Thyroid gland (tissue), 4 donors: ENCODE measurements at regions not wholly inside any gene's neighbourhood (a gene's known extent, or its start where the extent isn't known, plus 50 kb on each side); places are given as distances from the start of the nearest gene placed in this dataset.

ENCODE experiments used
- DNase-seq, 2 donors: peaks; one replicate each; pipeline ENCODE4 v3.0.0-alpha.2; 2019
- H3K27ac ChIP-seq, 3 donors: fragments of 200-600 bp; sonication (generic); 1 replicate in 2 of 3; 2 replicates in 1 of 3; pipeline ENCODE4 v1.5.1; 2016 to 2019; ENCODE audit warnings: mild to moderate bottlenecking in 1 of 3, moderate library complexity in 1 of 3
- H3K27me3 ChIP-seq: fragments of 200-600 bp; sonication (generic); one replicate; pipeline ENCODE4 v1.5.1; 2019
- H3K36me3 ChIP-seq, 2 donors: fragments of 200-600 bp; sonication (generic); one replicate each; pipeline ENCODE4 v1.5.1; 2016 to 2019
- H3K4me1 ChIP-seq, 2 donors: fragments of 200-600 bp; sonication (generic); one replicate each; pipeline ENCODE4 v1.5.1; 2017 to 2019
- H3K4me3 ChIP-seq, 3 donors: fragments of 200-600 bp; sonication (generic); replicated peaks in 1 of 3; 1 replicate in 2 of 3; 2 replicates in 1 of 3; pipeline ENCODE4 v1.5.1; 2016; ENCODE audit warnings: mild to moderate bottlenecking in 1 of 3
- H3K9me3 ChIP-seq: fragments of 200-600 bp; sonication (generic); one replicate; pipeline ENCODE4 v1.5.1; 2017
- CTCF ChIP-seq, 6 experiments: fragments of 200-600 bp in 3 of 6; fragments of 450-650 bp in 3 of 6; sonication (generic) in 3 of 6; IDR thresholded peaks; one replicate each; pipeline ENCODE4 v1.5.1; 2016 to 2019; ENCODE audit warnings: antibody characterized with exemption in 6 of 6, mild to moderate bottlenecking in 2 of 6, inconsistent platforms in 1 of 6, moderate library complexity in 1 of 6
- POLR2A ChIP-seq, 2 donors: fragments of 450-650 bp; IDR thresholded peaks; one replicate each; pipeline ENCODE4 v1.6.1; 2017; ENCODE audit warnings: antibody characterized with exemption in 2 of 2, mild to moderate bottlenecking in 2 of 2, moderate library complexity in 1 of 2
- WGBS, 2 donors: methylation state at CpG; one replicate each; pipeline ENCODE4 v1.1.5; 2017; 5-methylcytosine and 5-hydroxymethylcytosine counted together
- intact Hi-C: fragments of 100-400 bp; cut with DNase I; formaldehyde crosslinking; loops from one replicate; pipeline ENCODE4 v1.15.1; 2023

GRCh38 chr18:67730886-67731285, 214.4 kb upstream of the DSEL start:
- H3K27ac ChIP-seq = no peak overlapping the region
- no peaks in the 10 kb centered on the region for H3K36me3 ChIP-seq
- H3K27me3 ChIP-seq = no peaks in the 10 kb centered on the region
- intact Hi-C loops = no loop called here
- WGBS, 2 donors = 94 to 95% methylated on average over 4 of the region's 4 CpGs
- no peaks in the 10 kb centered on the region for H3K4me1 ChIP-seq
- no peak overlapping the region for H3K4me3 ChIP-seq
- no peak for DNase-seq
- TF ChIP-seq POLR2A (IDR thresholded peaks at IDR 0.05) = no peak
- H3K9me3 ChIP-seq = no peaks in the 10 kb centered on the region

GRCh38 chr18:67728364-67728763, 211.8 kb upstream of the DSEL start:
- 90 to 91% methylated on average over 2 of the region's 2 CpGs for WGBS, 2 donors

GRCh38 chr18:67726882-67727281, 210.4 kb upstream of the DSEL start:
- no peak overlapping the region for H3K27ac ChIP-seq
- intact Hi-C loops = no loop called here
- no peaks in the 10 kb centered on the region for H3K27me3 ChIP-seq
- no peak overlapping the region for H3K4me3 ChIP-seq
- no peak for TF ChIP-seq POLR2A (IDR thresholded peaks at IDR 0.05)
- TF ChIP-seq CTCF (IDR thresholded peaks at IDR 0.05) = no peak
- no peaks in the 10 kb centered on the region for H3K4me1 ChIP-seq
- no peak for DNase-seq
- no peaks in the 10 kb centered on the region for H3K36me3 ChIP-seq
- 27 to 37% methylated on average over 2 of the region's 2 CpGs for WGBS, 2 donors
- H3K9me3 ChIP-seq = no peaks in the 10 kb centered on the region

More at GRCh38 chr18:67728364-67728763, 211.8 kb upstream of the DSEL start:
- H3K27ac ChIP-seq = no peak overlapping the region
- no peaks in the 10 kb centered on the region for H3K4me1 ChIP-seq
- no peaks in the 10 kb centered on the region for H3K9me3 ChIP-seq
- no peaks in the 10 kb centered on the region for H3K36me3 ChIP-seq
- no peak overlapping the region for H3K4me3 ChIP-seq
- H3K27me3 ChIP-seq = no peaks in the 10 kb centered on the region
- TF ChIP-seq POLR2A (IDR thresholded peaks at IDR 0.05) = no peak
- no peak for TF ChIP-seq CTCF (IDR thresholded peaks at IDR 0.05)
- intact Hi-C loops = no loop called here
- DNase-seq = no peak

GRCh38 chr18:67717800-67718199, 201.3 kb upstream of the DSEL start:
- no peaks in the 10 kb centered on the region for H3K36me3 ChIP-seq
- WGBS, 2 donors = 78% methylated on average over 8 of the region's 8 CpGs
- H3K27me3 ChIP-seq = no peaks in the 10 kb centered on the region
- H3K9me3 ChIP-seq = no peaks in the 10 kb centered on the region
- H3K4me3 ChIP-seq = no peak overlapping the region
- no peak overlapping the region for H3K27ac ChIP-seq
- no peak for DNase-seq
- TF ChIP-seq POLR2A (IDR thresholded peaks at IDR 0.05) = no peak
- TF ChIP-seq CTCF (IDR thresholded peaks at IDR 0.05) = no peak
- no peaks in the 10 kb centered on the region for H3K4me1 ChIP-seq
- intact Hi-C loops = no loop called here

GRCh38 chr18:67715567-67715966, 199.0 kb upstream of the DSEL start:
- Histone ChIP-seq H3K9me3 (no peaks in the 10 kb centered on the region), H3K27me3 (no peaks in the 10 kb centered on the region), H3K4me1 (no peaks in the 10 kb centered on the region), H3K4me3 (no peak overlapping the region), H3K27ac (no peak overlapping the region), H3K36me3 (no peaks in the 10 kb centered on the region)
- intact Hi-C loops = no loop called here
- DNase-seq = no peak
- TF ChIP-seq CTCF (IDR thresholded peaks at IDR 0.05) (no peak), POLR2A (IDR thresholded peaks at IDR 0.05) (no peak)
- 43% methylated on average over 2 of the region's 2 CpGs for WGBS, 2 donors

GRCh38 chr18:67710639-67711038, 194.1 kb upstream of the DSEL start:
- no peak overlapping the region for H3K4me3 ChIP-seq
- no peaks in the 10 kb centered on the region for H3K27me3 ChIP-seq
- H3K27ac ChIP-seq = no peak overlapping the region
- H3K4me1 ChIP-seq = no peaks in the 10 kb centered on the region
- peak in 2 of 6 experiments; percentile 14 to 17 for TF ChIP-seq CTCF (IDR thresholded peaks at IDR 0.05)
- TF ChIP-seq POLR2A (IDR thresholded peaks at IDR 0.05) = no peak
- intact Hi-C loops = no loop called here
- no peaks in the 10 kb centered on the region for H3K9me3 ChIP-seq
- no peak for DNase-seq
- H3K36me3 ChIP-seq = no peaks in the 10 kb centered on the region
- WGBS, 2 donors = 56 to 64% methylated on average over 2 of the region's 2 CpGs
